VCaP (cell line): ENCODE measurements at regions not wholly inside any gene's neighbourhood (a gene's known extent, or its start where the extent isn't known, plus 50 kb on each side); places are given as distances from the start of the nearest gene placed in this dataset.

Experiments
- H3K27ac ChIP-seq: fragments of 450-650 bp; 2 replicates; pipeline ENCODE4 v1.5.1; 2017
- CTCF ChIP-seq: fragments of 450-650 bp; conservative IDR thresholded peaks from 2 replicates; pipeline ENCODE4 v1.5.1; 2017; ENCODE audit warnings: mild to moderate bottlenecking, moderate library complexity

- no peak overlapping the region; the same call in 1 of the 2 replicates for H3K27ac ChIP-seq
- no peak for TF ChIP-seq CTCF
Measured at GRCh38 chr1:108050911-108051629, 86.1 kb upstream of the VAV3 start.

- no peak for TF ChIP-seq CTCF
- H3K27ac ChIP-seq: no peak overlapping the region
Measured at GRCh38 chr1:108050158-108050557, 85.2 kb upstream of the VAV3 start.

- H3K27ac ChIP-seq: no peak overlapping the region
- peak; percentile 53 for TF ChIP-seq CTCF
Measured at GRCh38 chr1:108049178-108049819, 84.3 kb upstream of the VAV3 start.

- TF ChIP-seq CTCF: no peak
- H3K27ac ChIP-seq: no peak overlapping the region
Measured at GRCh38 chr1:108048301-108049177, 83.6 kb upstream of the VAV3 start.

- TF ChIP-seq CTCF: no peak
- no peak overlapping the region for H3K27ac ChIP-seq
Measured at GRCh38 chr1:108047085-108047484, 82.1 kb upstream of the VAV3 start.

- peak overlapping the region; percentile 57 for H3K27ac ChIP-seq
- TF ChIP-seq CTCF: no peak
Measured at GRCh38 chr1:108046026-108046425, 81.0 kb upstream of the VAV3 start.

- no peak for TF ChIP-seq CTCF
- peak overlapping the region; percentile 57 for H3K27ac ChIP-seq
Measured at GRCh38 chr1:108045460-108045859, 80.5 kb upstream of the VAV3 start.
